ENCODE measurements at regions not wholly inside any gene's neighbourhood (a gene's known extent, or its start where the extent isn't known, plus 50 kb on each side); places are given as distances from the start of the nearest gene placed in this dataset.

DNA sequence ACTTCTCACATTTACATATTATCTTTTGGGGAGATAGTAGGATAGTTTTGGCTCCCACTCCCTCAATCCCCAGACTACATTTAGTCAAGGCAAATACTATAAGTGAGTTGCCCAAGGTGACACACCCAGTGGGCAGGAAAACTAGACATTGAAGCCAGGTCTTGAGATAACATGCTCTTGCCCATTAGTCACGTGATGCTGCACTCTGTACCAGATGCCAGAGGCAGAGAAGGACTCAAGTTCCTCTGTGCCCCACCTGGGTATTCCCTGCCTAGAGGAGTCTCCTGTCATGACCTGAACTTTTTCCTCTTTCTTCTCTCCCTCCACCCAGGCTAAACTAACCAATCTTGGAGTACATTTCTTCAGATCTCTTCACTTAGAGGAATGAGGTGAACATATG is 484.9 kb downstream of the BUD13 start:
- Histone ChIP-seq H3K4me1 (no peaks in the 10 kb centered on the region), H3K27me3 (no peaks in the 10 kb centered on the region), H3K27ac (no peak overlapping the region), H3K4me3 (no peak overlapping the region), H3K36me3 (no peaks in the 10 kb centered on the region), H3K9me3 (no peaks in the 10 kb centered on the region)
- TF ChIP-seq, protein P1, sequence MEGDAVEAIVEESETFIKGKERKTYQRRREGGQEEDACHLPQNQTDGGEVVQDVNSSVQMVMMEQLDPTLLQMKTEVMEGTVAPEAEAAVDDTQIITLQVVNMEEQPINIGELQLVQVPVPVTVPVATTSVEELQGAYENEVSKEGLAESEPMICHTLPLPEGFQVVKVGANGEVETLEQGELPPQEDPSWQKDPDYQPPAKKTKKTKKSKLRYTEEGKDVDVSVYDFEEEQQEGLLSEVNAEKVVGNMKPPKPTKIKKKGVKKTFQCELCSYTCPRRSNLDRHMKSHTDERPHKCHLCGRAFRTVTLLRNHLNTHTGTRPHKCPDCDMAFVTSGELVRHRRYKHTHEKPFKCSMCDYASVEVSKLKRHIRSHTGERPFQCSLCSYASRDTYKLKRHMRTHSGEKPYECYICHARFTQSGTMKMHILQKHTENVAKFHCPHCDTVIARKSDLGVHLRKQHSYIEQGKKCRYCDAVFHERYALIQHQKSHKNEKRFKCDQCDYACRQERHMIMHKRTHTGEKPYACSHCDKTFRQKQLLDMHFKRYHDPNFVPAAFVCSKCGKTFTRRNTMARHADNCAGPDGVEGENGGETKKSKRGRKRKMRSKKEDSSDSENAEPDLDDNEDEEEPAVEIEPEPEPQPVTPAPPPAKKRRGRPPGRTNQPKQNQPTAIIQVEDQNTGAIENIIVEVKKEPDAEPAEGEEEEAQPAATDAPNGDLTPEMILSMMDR (IDR thresholded peaks at IDR 0.05): no peak
- TF ChIP-seq POLR2A (IDR thresholded peaks at IDR 0.05): no peak
- no peak for DNase-seq

DNA sequence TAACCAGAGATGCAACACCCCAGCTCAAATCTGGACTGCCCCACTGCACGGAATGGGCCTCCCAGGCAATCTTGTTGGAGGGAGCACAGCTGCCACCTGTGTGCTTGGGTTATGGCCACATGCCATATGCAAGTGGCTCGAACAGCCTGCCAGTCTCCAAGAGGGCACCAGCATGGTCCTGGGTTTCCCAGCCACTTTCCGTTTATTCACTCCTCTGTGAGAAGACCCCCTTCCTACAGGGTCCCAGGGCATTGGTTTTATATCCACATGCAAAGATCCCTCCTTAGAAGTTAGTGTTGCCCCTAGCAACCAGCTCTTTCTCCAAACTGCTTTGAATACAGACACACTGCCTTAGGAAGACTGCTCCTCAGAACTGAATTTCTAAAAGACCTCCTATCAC is 487.8 kb downstream of the BUD13 start:
- Histone ChIP-seq H3K4me3 (no peak overlapping the region), H3K27ac (no peak overlapping the region), H3K36me3 (no peaks in the 10 kb centered on the region), H3K4me1 (no peaks in the 10 kb centered on the region), H3K27me3 (no peaks in the 10 kb centered on the region), H3K9me3 (no peaks in the 10 kb centered on the region)
- no peak for DNase-seq
- TF ChIP-seq POLR2A (IDR thresholded peaks at IDR 0.05): no peak
- TF ChIP-seq, protein P1 (IDR thresholded peaks at IDR 0.05): no peak

DNA sequence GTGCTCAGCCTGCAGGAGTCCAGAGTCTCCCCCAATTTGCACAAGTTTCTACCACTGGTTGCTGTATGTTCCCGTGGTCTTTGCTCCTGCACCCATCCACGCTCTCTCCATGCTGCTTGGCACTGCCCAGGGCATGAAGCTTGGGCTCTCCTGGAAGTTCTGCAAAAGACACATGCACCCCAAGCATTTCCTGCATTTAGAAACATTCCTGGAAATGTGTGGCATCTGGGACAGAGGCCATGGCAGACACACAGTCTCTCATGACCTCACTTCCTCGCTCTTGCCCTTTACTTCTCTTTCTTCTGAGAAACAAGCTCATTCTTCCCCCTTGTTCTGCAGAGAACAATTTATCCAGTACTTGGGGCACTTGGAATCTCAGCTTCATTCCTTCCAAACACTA is 489.5 kb downstream of the BUD13 start:
- Histone ChIP-seq H3K27ac (no peak overlapping the region), H3K4me1 (peaks cover 0 to 8% (median 0%) of the 10 kb centered on the region in 4 donors), H3K27me3 (no peaks in the 10 kb centered on the region), H3K9me3 (no peaks in the 10 kb centered on the region), H3K36me3 (no peaks in the 10 kb centered on the region), H3K4me3 (no peak overlapping the region)
- TF ChIP-seq, protein P1 (IDR thresholded peaks at IDR 0.05): no peak
- DNase-seq: no peak

DNA sequence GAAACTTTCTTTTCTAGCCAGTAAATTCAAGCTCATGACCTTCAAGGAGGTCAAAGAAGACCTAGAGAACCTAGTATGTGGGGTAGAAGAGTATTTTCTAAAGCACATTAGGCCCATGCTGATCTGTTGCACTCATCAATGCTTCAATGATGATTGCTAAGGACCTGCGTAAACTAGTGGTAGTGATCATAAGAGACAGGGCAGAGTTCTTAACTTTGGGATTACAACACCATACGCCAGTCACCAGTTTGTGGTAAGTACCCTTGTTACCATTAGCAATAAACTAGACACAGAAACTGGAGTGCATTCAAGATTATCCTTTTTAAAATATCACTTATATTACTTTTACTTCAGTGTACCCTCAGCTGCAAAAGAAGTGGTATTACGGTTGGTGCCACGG is 490.3 kb downstream of the BUD13 start:
- no peak overlapping the region for H3K4me3 ChIP-seq
- H3K27me3 ChIP-seq: no peaks in the 10 kb centered on the region
- DNase-seq: no peak
- H3K9me3 ChIP-seq: no peaks in the 10 kb centered on the region
- TF ChIP-seq POLR2A (IDR thresholded peaks at IDR 0.05): no peak
- TF ChIP-seq, protein P1 (IDR thresholded peaks at IDR 0.05): no peak
- no peak overlapping the region for H3K27ac ChIP-seq
- H3K36me3 ChIP-seq: no peaks in the 10 kb centered on the region
- H3K4me1 ChIP-seq: peaks cover 0 to 8% (median 0%) of the 10 kb centered on the region in 4 donors

DNA sequence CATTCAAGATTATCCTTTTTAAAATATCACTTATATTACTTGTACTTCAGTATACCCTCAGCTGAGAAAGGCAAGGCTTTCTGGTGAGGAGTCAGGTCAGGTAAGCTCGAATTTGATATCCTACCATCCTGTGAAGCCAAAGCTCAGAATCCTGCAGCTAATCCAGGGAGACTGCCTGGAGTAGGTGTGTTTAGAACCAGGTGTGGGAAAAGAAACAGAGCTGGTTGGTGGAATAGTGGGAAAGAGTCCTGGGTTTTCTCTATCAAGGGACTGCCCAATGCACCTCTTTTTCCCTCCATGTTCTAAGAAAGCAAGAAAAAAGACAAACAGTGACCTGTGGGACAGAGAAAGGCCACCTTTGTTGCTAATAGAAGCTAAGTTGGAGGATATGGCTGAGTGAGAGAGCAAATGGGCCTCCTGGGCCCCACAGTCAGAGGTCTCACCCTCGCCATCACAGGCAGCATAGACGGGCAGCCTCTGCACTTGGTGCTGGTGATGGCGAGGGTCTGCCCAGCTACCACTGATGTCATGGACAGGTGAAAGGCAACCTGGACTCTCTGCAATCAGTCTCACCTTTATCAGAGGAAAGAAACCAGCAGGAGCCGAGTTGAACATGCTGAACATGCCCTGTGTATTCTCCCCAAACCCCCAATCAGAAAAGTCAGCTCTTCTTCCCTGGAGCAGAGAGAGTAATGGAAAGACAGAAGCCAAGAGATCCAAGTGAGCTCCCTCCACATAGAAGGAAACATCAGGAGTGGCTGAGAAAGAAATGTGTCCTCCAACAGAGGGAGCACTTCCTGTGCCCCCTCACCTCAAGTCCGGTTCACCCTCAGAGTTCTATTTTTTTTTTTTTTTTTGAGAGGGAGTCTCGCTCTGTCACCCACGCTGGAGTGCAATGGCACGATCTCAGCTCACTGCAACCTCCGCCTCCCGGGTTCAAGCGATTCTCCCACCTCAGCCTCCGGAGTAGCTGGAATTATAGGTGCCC is 491.3 kb downstream of the BUD13 start:
- no peaks in the 10 kb centered on the region for H3K9me3 ChIP-seq
- H3K36me3 ChIP-seq: no peaks in the 10 kb centered on the region
- TF ChIP-seq, protein P1 (IDR thresholded peaks at IDR 0.05): no peak
- no peak overlapping the region for H3K27ac ChIP-seq
- H3K27me3 ChIP-seq: no peaks in the 10 kb centered on the region
- no peak for DNase-seq
- H3K4me3 ChIP-seq: no peak overlapping the region
- peaks cover 0 to 13% (median 0%) of the 10 kb centered on the region in 4 donors for H3K4me1 ChIP-seq
